ENCODE measurements at regions not wholly inside any gene's neighbourhood (a gene's known extent, or its start where the extent isn't known, plus 50 kb on each side); places are given as distances from the start of the nearest gene placed in this dataset.

- ChIA-PET POLR2A (no interaction called here), CTCF (no interaction called here)
- no peak for TF ChIP-seq TARDBP (IDR thresholded peaks at IDR 0.05)
- no peak for TF ChIP-seq FOXA1 (IDR thresholded peaks at IDR 0.05)
- no peak for TF ChIP-seq ARNT (IDR thresholded peaks at IDR 0.05)
- TF ChIP-seq HDGF (IDR thresholded peaks at IDR 0.05; ENCODE audit: borderline replicate concordance), result no peak
- TF ChIP-seq NFRKB (IDR thresholded peaks at IDR 0.05), result no peak
- TF ChIP-seq ZNF384 (IDR thresholded peaks at IDR 0.05), result no peak
- TF ChIP-seq SP1 (IDR thresholded peaks at IDR 0.05), result no peak
- no peak for TF ChIP-seq LEF1 (IDR thresholded peaks at IDR 0.05; ENCODE audit: borderline replicate concordance)
- TF ChIP-seq, protein P1, sequence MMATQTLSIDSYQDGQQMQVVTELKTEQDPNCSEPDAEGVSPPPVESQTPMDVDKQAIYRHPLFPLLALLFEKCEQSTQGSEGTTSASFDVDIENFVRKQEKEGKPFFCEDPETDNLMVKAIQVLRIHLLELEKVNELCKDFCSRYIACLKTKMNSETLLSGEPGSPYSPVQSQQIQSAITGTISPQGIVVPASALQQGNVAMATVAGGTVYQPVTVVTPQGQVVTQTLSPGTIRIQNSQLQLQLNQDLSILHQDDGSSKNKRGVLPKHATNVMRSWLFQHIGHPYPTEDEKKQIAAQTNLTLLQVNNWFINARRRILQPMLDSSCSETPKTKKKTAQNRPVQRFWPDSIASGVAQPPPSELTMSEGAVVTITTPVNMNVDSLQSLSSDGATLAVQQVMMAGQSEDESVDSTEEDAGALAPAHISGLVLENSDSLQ (IDR thresholded peaks at IDR 0.05), result no peak
- TF ChIP-seq FOXM1 (IDR thresholded peaks at IDR 0.05; ENCODE audit: borderline replicate concordance), result no peak
- no peak for TF ChIP-seq SUZ12 (IDR thresholded peaks at IDR 0.05)
- no peak for TF ChIP-seq ELF4 (IDR thresholded peaks at IDR 0.05)
- TF ChIP-seq L3MBTL2 (conservative IDR thresholded peaks at IDR 0.05), result no peak
- TF ChIP-seq CTBP1 (IDR thresholded peaks at IDR 0.05; ENCODE audit: borderline replicate concordance), result no peak
- DNase-seq (ENCODE audit: extremely low spot score), result no peak
These were observed 376.3 kb upstream of the POM121L12 start for GRCh38 chr7:52659178-52659577.

- ChIA-PET POLR2A (no interaction called here), CTCF (no interaction called here)
- TF ChIP-seq LEF1 (IDR thresholded peaks at IDR 0.05; ENCODE audit: borderline replicate concordance) (no peak), CTBP1 (IDR thresholded peaks at IDR 0.05; ENCODE audit: borderline replicate concordance) (no peak), FOXM1 (IDR thresholded peaks at IDR 0.05; ENCODE audit: borderline replicate concordance) (no peak), ZNF384 (IDR thresholded peaks at IDR 0.05) (no peak), ELF4 (IDR thresholded peaks at IDR 0.05) (no peak), SP1 (IDR thresholded peaks at IDR 0.05) (no peak), SUZ12 (IDR thresholded peaks at IDR 0.05) (no peak), ARNT (IDR thresholded peaks at IDR 0.05) (no peak)
- TF ChIP-seq, protein P1 (IDR thresholded peaks at IDR 0.05), result no peak
- no peak for DNase-seq (ENCODE audit: extremely low spot score)
These were observed 379.3 kb upstream of the POM121L12 start for GRCh38 chr7:52656098-52656497.

GRCh38 chr7:52652621-52653020 is 382.8 kb upstream of the POM121L12 start:
- ChIA-PET CTCF (no interaction called here), POLR2A (no interaction called here)
- DNase-seq (ENCODE audit: extremely low spot score), result no peak
- TF ChIP-seq TARDBP (IDR thresholded peaks at IDR 0.05), result no peak

DNA sequence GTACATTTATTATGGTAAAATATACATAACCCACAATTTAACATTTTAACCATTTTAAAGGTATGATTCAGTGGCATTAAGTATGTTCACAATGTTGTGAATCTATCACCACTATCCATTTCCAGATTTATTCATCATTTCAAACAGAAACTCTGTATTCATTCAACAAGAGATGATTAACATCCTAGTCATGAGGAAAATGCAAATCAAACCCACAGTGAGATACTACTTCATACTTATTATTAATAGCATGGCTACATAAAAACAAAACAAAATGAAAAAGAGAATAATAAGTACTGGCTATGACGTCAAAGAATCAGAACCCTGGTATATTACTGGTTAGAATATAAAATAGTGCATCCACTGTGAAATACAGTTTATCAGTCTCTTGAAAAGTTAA is 386.6 kb upstream of the POM121L12 start:
- TF ChIP-seq FOXA1 (IDR thresholded peaks at IDR 0.05) (no peak), TARDBP (IDR thresholded peaks at IDR 0.05) (no peak), ELF4 (IDR thresholded peaks at IDR 0.05) (no peak), FOXK2 (IDR thresholded peaks at IDR 0.05) (no peak), HDGF (IDR thresholded peaks at IDR 0.05; ENCODE audit: borderline replicate concordance) (no peak), L3MBTL2 (conservative IDR thresholded peaks at IDR 0.05) (no peak), SUZ12 (IDR thresholded peaks at IDR 0.05) (no peak), CTBP1 (IDR thresholded peaks at IDR 0.05; ENCODE audit: borderline replicate concordance) (no peak), SP1 (IDR thresholded peaks at IDR 0.05) (no peak), LEF1 (IDR thresholded peaks at IDR 0.05; ENCODE audit: borderline replicate concordance) (no peak), ARNT (IDR thresholded peaks at IDR 0.05) (no peak), NFRKB (IDR thresholded peaks at IDR 0.05) (no peak), FOXM1 (IDR thresholded peaks at IDR 0.05; ENCODE audit: borderline replicate concordance) (no peak), ZNF384 (IDR thresholded peaks at IDR 0.05) (no peak), BHLHE40 (IDR thresholded peaks at IDR 0.05; ENCODE audit: borderline replicate concordance) (no peak)
- TF ChIP-seq, protein P1 (IDR thresholded peaks at IDR 0.05), result no peak
- CTCF ChIA-PET, result no interaction called here
- POLR2A ChIA-PET, result no interaction called here
- DNase-seq (ENCODE audit: extremely low spot score), result no peak

- CTCF ChIA-PET, result no interaction called here
- no peak for DNase-seq (ENCODE audit: extremely low spot score)
- POLR2A ChIA-PET, result no interaction called here
- no peak for TF ChIP-seq HDGF (IDR thresholded peaks at IDR 0.05; ENCODE audit: borderline replicate concordance)
- TF ChIP-seq FOXK2 (IDR thresholded peaks at IDR 0.05), result no peak
- TF ChIP-seq TARDBP (IDR thresholded peaks at IDR 0.05), result no peak
- TF ChIP-seq ARNT (IDR thresholded peaks at IDR 0.05), result no peak
- TF ChIP-seq, protein P1 (IDR thresholded peaks at IDR 0.05), result no peak
- TF ChIP-seq SP1 (IDR thresholded peaks at IDR 0.05), result no peak
- TF ChIP-seq FOXA1 (IDR thresholded peaks at IDR 0.05), result no peak
- TF ChIP-seq SUZ12 (IDR thresholded peaks at IDR 0.05), result no peak
- no peak for TF ChIP-seq FOXM1 (IDR thresholded peaks at IDR 0.05; ENCODE audit: borderline replicate concordance)
- no peak for TF ChIP-seq ELF4 (IDR thresholded peaks at IDR 0.05)
- TF ChIP-seq BHLHE40 (IDR thresholded peaks at IDR 0.05; ENCODE audit: borderline replicate concordance), result no peak
- no peak for TF ChIP-seq L3MBTL2 (conservative IDR thresholded peaks at IDR 0.05)
- no peak for TF ChIP-seq LEF1 (IDR thresholded peaks at IDR 0.05; ENCODE audit: borderline replicate concordance)
- no peak for TF ChIP-seq ZNF384 (IDR thresholded peaks at IDR 0.05)
These were observed 388.4 kb upstream of the POM121L12 start for GRCh38 chr7:52647046-52647445.

DNA sequence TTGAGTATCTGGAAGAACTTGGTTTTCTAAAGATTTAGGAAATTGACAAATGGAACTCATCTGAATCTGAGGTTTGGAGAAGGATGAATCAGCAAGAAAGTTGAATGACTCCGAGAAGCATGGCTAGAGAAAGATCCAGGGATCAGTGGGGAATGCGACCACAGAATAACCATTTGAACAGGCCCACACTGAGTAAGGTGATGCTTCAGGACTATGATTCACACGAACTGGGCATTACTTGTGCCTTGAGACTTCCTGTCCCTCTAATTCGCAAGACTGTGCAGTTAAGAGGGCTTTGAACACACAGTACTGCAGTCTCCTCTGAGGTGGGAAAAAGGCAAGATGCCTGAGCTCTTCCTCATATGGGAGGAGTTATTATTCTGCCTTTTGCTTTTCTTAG is 395.5 kb upstream of the POM121L12 start:
- ChIA-PET POLR2A (no interaction called here), CTCF (no interaction called here)
- no peak for DNase-seq (ENCODE audit: extremely low spot score)
- TF ChIP-seq FOXM1 (IDR thresholded peaks at IDR 0.05; ENCODE audit: borderline replicate concordance), result no peak
- TF ChIP-seq L3MBTL2 (conservative IDR thresholded peaks at IDR 0.05), result no peak
- TF ChIP-seq CTBP1 (IDR thresholded peaks at IDR 0.05; ENCODE audit: borderline replicate concordance), result no peak
- TF ChIP-seq LEF1 (IDR thresholded peaks at IDR 0.05; ENCODE audit: borderline replicate concordance), result no peak
- TF ChIP-seq ZNF384 (IDR thresholded peaks at IDR 0.05), result no peak
- no peak for TF ChIP-seq NFRKB (IDR thresholded peaks at IDR 0.05)
- no peak for TF ChIP-seq SUZ12 (IDR thresholded peaks at IDR 0.05)
- TF ChIP-seq ARNT (IDR thresholded peaks at IDR 0.05), result no peak
- no peak for TF ChIP-seq FOXK2 (IDR thresholded peaks at IDR 0.05)
- TF ChIP-seq HDGF (IDR thresholded peaks at IDR 0.05; ENCODE audit: borderline replicate concordance), result no peak
- TF ChIP-seq, protein P1 (IDR thresholded peaks at IDR 0.05), result no peak
- TF ChIP-seq TARDBP (IDR thresholded peaks at IDR 0.05), result no peak

All from HEK293T (cell line).